Hepatocyte (in vitro differentiated cells): ENCODE measurements at regions not wholly inside any gene's neighbourhood (a gene's known extent, or its start where the extent isn't known, plus 50 kb on each side); places are given as distances from the start of the nearest gene placed in this dataset.
"Not testable (repeated sequence)": the region's sequence is repeated elsewhere in the genome, so short reads cannot be mapped to it uniquely, and the experiment has no call there.

ENCODE experiments used
- CTCF ChIP-seq: fragments of 200-600 bp; sonication (generic); IDR thresholded peaks from 2 replicates; pipeline ENCODE4 v1.5.1; 2016; ENCODE audit warnings: antibody characterized with exemption, mild to moderate bottlenecking; ENCODE audit not compliant: poor library complexity
- EZH2 ChIP-seq: fragments of 200-600 bp; sonication (generic); IDR thresholded peaks from 2 replicates; pipeline ENCODE4 v1.6.1; 2016; ENCODE audit warnings: antibody characterized with exemption, mild to moderate bottlenecking, borderline replicate concordance

- not testable (repeated sequence) for TF ChIP-seq CTCF, EZH2
Measured at GRCh38 chrX:3910611-3911010, 197.2 kb upstream of the PRKX start.
